ENCODE measurements at regions not wholly inside any gene's neighbourhood (a gene's known extent, or its start where the extent isn't known, plus 50 kb on each side); places are given as distances from the start of the nearest gene placed in this dataset.
"Not testable (repeated sequence)": the region's sequence is repeated elsewhere in the genome, so short reads cannot be mapped to it uniquely, and the experiment has no call there.

- no peak for DNase-seq
- H3K36me3 Mint-ChIP-seq (ENCODE audit: low read depth) = no peaks in the 10 kb centered on the region
- intact Hi-C loops (cut with micrococcal nuclease) = no loop called here
Measured at GRCh38 chr4:149910604-149911350, 95.1 kb upstream of the IQCM start.

GRCh38 chr4:149911354-149911753 is 95.7 kb upstream of the IQCM start:
- no peaks in the 10 kb centered on the region for H3K9me3 Mint-ChIP-seq
- H3K27me3 Mint-ChIP-seq = no peaks in the 10 kb centered on the region
- H3K27ac Mint-ChIP-seq = no peak overlapping the region
- H3K36me3 Mint-ChIP-seq (ENCODE audit: low read depth) = no peaks in the 10 kb centered on the region
- intact Hi-C loops (cut with micrococcal nuclease) = no loop called here
- H3K4me1 Mint-ChIP-seq = no peaks in the 10 kb centered on the region
- DNase-seq = no peak
- no peak overlapping the region for H3K4me3 Mint-ChIP-seq

More at GRCh38 chr4:149910604-149911350, 95.1 kb upstream of the IQCM start:
- no peak overlapping the region for H3K4me3 Mint-ChIP-seq
- H3K27me3 Mint-ChIP-seq = no peaks in the 10 kb centered on the region
- no peaks in the 10 kb centered on the region for H3K4me1 Mint-ChIP-seq
- H3K27ac Mint-ChIP-seq = no peak overlapping the region
- H3K9me3 Mint-ChIP-seq = no peaks in the 10 kb centered on the region

- intact Hi-C loops (cut with micrococcal nuclease) = no loop called here
- Mint-ChIP-seq H3K36me3 (ENCODE audit: low read depth) (no peaks in the 10 kb centered on the region), H3K4me1 (no peaks in the 10 kb centered on the region), H3K27ac (no peak overlapping the region), H3K4me3 (no peak overlapping the region), H3K9me3 (no peaks in the 10 kb centered on the region), H3K27me3 (no peaks in the 10 kb centered on the region)
- no peak for DNase-seq
Measured at GRCh38 chr4:149912000-149912399, 96.4 kb upstream of the IQCM start.

- H3K4me1 Mint-ChIP-seq = no peaks in the 10 kb centered on the region
- intact Hi-C loops (cut with micrococcal nuclease) = no loop called here
- H3K4me3 Mint-ChIP-seq = no peak overlapping the region
- peak; percentile 75 for DNase-seq
- H3K27ac Mint-ChIP-seq = no peak overlapping the region
- no peaks in the 10 kb centered on the region for H3K27me3 Mint-ChIP-seq
- no peaks in the 10 kb centered on the region for H3K36me3 Mint-ChIP-seq (ENCODE audit: low read depth)
- no peaks in the 10 kb centered on the region for H3K9me3 Mint-ChIP-seq
Measured at GRCh38 chr4:149914119-149915115, 98.8 kb upstream of the IQCM start.

- H3K9me3 Mint-ChIP-seq; DNase-seq; H3K4me1 Mint-ChIP-seq; H3K4me3 Mint-ChIP-seq; H3K36me3 Mint-ChIP-seq (ENCODE audit: low read depth); intact Hi-C loops (cut with micrococcal nuclease); H3K27ac Mint-ChIP-seq; H3K27me3 Mint-ChIP-seq: not testable (repeated sequence)
Measured at GRCh38 chr4:149915735-149916134, 100.1 kb upstream of the IQCM start.

GRCh38 chr4:149923736-149924135 is 108.1 kb upstream of the IQCM start:
- Mint-ChIP-seq H3K27me3 (no peaks in the 10 kb centered on the region), H3K4me1 (no peaks in the 10 kb centered on the region), H3K4me3 (no peak overlapping the region), H3K27ac (no peak overlapping the region), H3K36me3 (ENCODE audit: low read depth) (no peaks in the 10 kb centered on the region), H3K9me3 (no peaks in the 10 kb centered on the region)
- no peak for DNase-seq
- intact Hi-C loops (cut with micrococcal nuclease) = no loop called here

GRCh38 chr4:149927514-149927913 is 111.9 kb upstream of the IQCM start:
- Mint-ChIP-seq H3K27ac (no peak overlapping the region), H3K4me3 (no peak overlapping the region), H3K27me3 (no peaks in the 10 kb centered on the region), H3K4me1 (no peaks in the 10 kb centered on the region), H3K36me3 (ENCODE audit: low read depth) (no peaks in the 10 kb centered on the region), H3K9me3 (no peaks in the 10 kb centered on the region)
- intact Hi-C loops (cut with micrococcal nuclease) = no loop called here
- DNase-seq = no peak

- H3K4me3 Mint-ChIP-seq = no peak overlapping the region
- DNase-seq = no peak
- H3K4me1 Mint-ChIP-seq = no peaks in the 10 kb centered on the region
- H3K27ac Mint-ChIP-seq = no peak overlapping the region
- intact Hi-C loops (cut with micrococcal nuclease) = no loop called here
- no peaks in the 10 kb centered on the region for H3K9me3 Mint-ChIP-seq
- no peaks in the 10 kb centered on the region for H3K36me3 Mint-ChIP-seq (ENCODE audit: low read depth)
- no peaks in the 10 kb centered on the region for H3K27me3 Mint-ChIP-seq
Measured at GRCh38 chr4:149928507-149928906, 112.9 kb upstream of the IQCM start.

- intact Hi-C loops (cut with micrococcal nuclease) = no loop called here
- no peaks in the 10 kb centered on the region for H3K4me1 Mint-ChIP-seq
- H3K4me3 Mint-ChIP-seq = no peak overlapping the region
- no peaks in the 10 kb centered on the region for H3K9me3 Mint-ChIP-seq
- no peak overlapping the region for H3K27ac Mint-ChIP-seq
- H3K36me3 Mint-ChIP-seq (ENCODE audit: low read depth) = no peaks in the 10 kb centered on the region
- DNase-seq = no peak
- H3K27me3 Mint-ChIP-seq = no peaks in the 10 kb centered on the region
Measured at GRCh38 chr4:149931431-149931830, 115.8 kb upstream of the IQCM start.

GRCh38 chr4:149932188-149932587 is 116.5 kb upstream of the IQCM start:
- Mint-ChIP-seq H3K4me1 (no peaks in the 10 kb centered on the region), H3K36me3 (ENCODE audit: low read depth) (no peaks in the 10 kb centered on the region), H3K27me3 (no peaks in the 10 kb centered on the region), H3K9me3 (no peaks in the 10 kb centered on the region), H3K27ac (no peak overlapping the region), H3K4me3 (no peak overlapping the region)
- intact Hi-C loops (cut with micrococcal nuclease) = no loop called here
- no peak for DNase-seq

GRCh38 chr4:149933120-149933519 is 117.5 kb upstream of the IQCM start:
- no peaks in the 10 kb centered on the region for H3K4me1 Mint-ChIP-seq
- no peaks in the 10 kb centered on the region for H3K36me3 Mint-ChIP-seq (ENCODE audit: low read depth)
- no peaks in the 10 kb centered on the region for H3K27me3 Mint-ChIP-seq
- no peak overlapping the region for H3K27ac Mint-ChIP-seq
- H3K9me3 Mint-ChIP-seq = no peaks in the 10 kb centered on the region
- DNase-seq = no peak
- no peak overlapping the region for H3K4me3 Mint-ChIP-seq
- intact Hi-C loops (cut with micrococcal nuclease) = no loop called here

- no peaks in the 10 kb centered on the region for H3K36me3 Mint-ChIP-seq (ENCODE audit: low read depth)
- no peak for DNase-seq
- H3K27ac Mint-ChIP-seq = no peak overlapping the region
- peaks cover 3% of the 10 kb centered on the region for H3K9me3 Mint-ChIP-seq
- intact Hi-C loops (cut with micrococcal nuclease) = no loop called here
- no peaks in the 10 kb centered on the region for H3K27me3 Mint-ChIP-seq
- H3K4me3 Mint-ChIP-seq = no peak overlapping the region
- no peaks in the 10 kb centered on the region for H3K4me1 Mint-ChIP-seq
Measured at GRCh38 chr4:149933883-149934282, 118.2 kb upstream of the IQCM start.

GRCh38 chr4:149949381-149949780 is 128.9 kb upstream of the DCLK2 start:
- no peak for DNase-seq
- intact Hi-C loops (cut with micrococcal nuclease) = no loop called here
- no peak overlapping the region for H3K27ac Mint-ChIP-seq
- no peaks in the 10 kb centered on the region for H3K27me3 Mint-ChIP-seq
- no peaks in the 10 kb centered on the region for H3K36me3 Mint-ChIP-seq (ENCODE audit: low read depth)
- no peak overlapping the region for H3K4me3 Mint-ChIP-seq
- no peaks in the 10 kb centered on the region for H3K9me3 Mint-ChIP-seq
- no peaks in the 10 kb centered on the region for H3K4me1 Mint-ChIP-seq

GRCh38 chr4:149951152-149951900 is 126.9 kb upstream of the DCLK2 start:
- intact Hi-C loops (cut with micrococcal nuclease) = no loop called here

More at GRCh38 chr4:149951152-149951900, 126.9 kb upstream of the DCLK2 start:
- Mint-ChIP-seq H3K36me3 (ENCODE audit: low read depth) (no peaks in the 10 kb centered on the region), H3K27me3 (peaks cover 1% of the 10 kb centered on the region), H3K9me3 (no peaks in the 10 kb centered on the region), H3K27ac (no peak overlapping the region), H3K4me3 (no peak overlapping the region), H3K4me1 (no peaks in the 10 kb centered on the region)
- DNase-seq = no peak
